Stimulated activated memory B cell treated with anti-CD40 and anti-IgM and Interleukin-4, amounts not matched to agents 10 μg/mL and 1 μg/mL and 100 μg/mL, for 72 hours (primary cell): ENCODE measurements at regions not wholly inside any gene's neighbourhood (a gene's known extent, or its start where the extent isn't known, plus 50 kb on each side); places are given as distances from the start of the nearest gene placed in this dataset.
"Not testable (repeated sequence)": the region's sequence is repeated elsewhere in the genome, so short reads cannot be mapped to it uniquely, and the experiment has no call there.

ENCODE experiments used
- ATAC-seq: fragments of 150-1000 bp; cut with Tn5 transposase; 2 replicates; pipeline ENCODE4 v1.10.0; 2021
- H3K27ac Mint-ChIP-seq: one replicate; pipeline ENCODE4 v1.8.0; 2022; ENCODE audit warnings: mild to moderate bottlenecking, mixed read lengths
- H3K27me3 Mint-ChIP-seq: one replicate; pipeline ENCODE4 v1.8.0; 2022; ENCODE audit warnings: mixed read lengths
- H3K36me3 Mint-ChIP-seq: one replicate; pipeline ENCODE4 v1.8.0; 2022; ENCODE audit warnings: mixed read lengths
- H3K4me1 Mint-ChIP-seq: one replicate; pipeline ENCODE4 v1.8.0; 2022; ENCODE audit warnings: mixed read lengths
- H3K4me3 Mint-ChIP-seq: one replicate; pipeline ENCODE4 v1.8.0; 2022; ENCODE audit warnings: mild to moderate bottlenecking, moderate library complexity, mixed read lengths
- H3K9me3 Mint-ChIP-seq: one replicate; pipeline ENCODE4 v1.8.0; 2022; ENCODE audit warnings: mixed read lengths

- Mint-ChIP-seq H3K4me3 (no peak overlapping the region), H3K4me1 (no peaks in the 10 kb centered on the region), H3K9me3 (peaks cover 6% of the 10 kb centered on the region), H3K27me3 (no peaks in the 10 kb centered on the region), H3K36me3 (no peaks in the 10 kb centered on the region), H3K27ac (no peak overlapping the region)
- no peak for ATAC-seq
Measured at GRCh38 chr15:30030345-30030744, 52.4 kb upstream of the GOLGA8J start.

- Mint-ChIP-seq H3K9me3 (no peaks in the 10 kb centered on the region), H3K36me3 (no peaks in the 10 kb centered on the region), H3K4me3 (no peak overlapping the region), H3K27ac (no peak overlapping the region), H3K27me3 (peaks cover 35% of the 10 kb centered on the region), H3K4me1 (no peaks in the 10 kb centered on the region)
- no peak for ATAC-seq
Measured at GRCh38 chr15:30023798-30024295, 58.9 kb upstream of the GOLGA8J start.

GRCh38 chr15:30010746-30011145 lies 72.0 kb upstream of the GOLGA8J start:
- Mint-ChIP-seq H3K27me3 (no peaks in the 10 kb centered on the region), H3K36me3 (no peaks in the 10 kb centered on the region), H3K4me3 (no peak overlapping the region), H3K27ac (no peak overlapping the region), H3K4me1 (no peaks in the 10 kb centered on the region), H3K9me3 (peaks cover 2% of the 10 kb centered on the region)
- ATAC-seq: no peak

GRCh38 chr15:30008156-30008555 lies 74.6 kb upstream of the GOLGA8J start:
- no peak overlapping the region for H3K27ac Mint-ChIP-seq
- H3K36me3 Mint-ChIP-seq: no peaks in the 10 kb centered on the region
- no peaks in the 10 kb centered on the region for H3K4me1 Mint-ChIP-seq
- no peak for ATAC-seq
- H3K27me3 Mint-ChIP-seq: no peaks in the 10 kb centered on the region
- peaks cover 2% of the 10 kb centered on the region for H3K9me3 Mint-ChIP-seq
- no peak overlapping the region for H3K4me3 Mint-ChIP-seq

DNA sequence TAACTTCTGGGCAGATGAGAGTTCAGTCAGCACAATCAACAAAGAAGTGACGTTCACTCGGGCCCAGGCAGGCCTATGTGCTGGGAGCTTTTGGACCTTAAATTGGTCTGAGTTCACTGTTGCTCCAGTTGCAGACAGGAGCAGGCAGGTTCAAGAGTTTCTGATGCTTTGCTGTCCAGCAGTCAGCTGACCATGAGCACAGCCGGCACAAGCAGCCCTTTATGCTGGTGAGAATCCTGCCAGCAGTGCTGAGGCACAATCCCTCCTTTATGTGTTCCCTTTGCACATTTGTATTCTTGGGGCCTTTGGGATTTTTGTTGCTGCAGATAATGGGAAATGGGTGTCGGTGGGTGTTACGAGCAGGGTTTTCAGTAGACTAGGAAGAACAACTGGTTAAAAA lies 81.2 kb upstream of the GOLGA8J start:
- Mint-ChIP-seq H3K4me1 (no peaks in the 10 kb centered on the region), H3K27me3 (no peaks in the 10 kb centered on the region), H3K9me3 (peaks cover 4% of the 10 kb centered on the region), H3K4me3 (no peak overlapping the region), H3K36me3 (no peaks in the 10 kb centered on the region), H3K27ac (no peak overlapping the region)
- no peak for ATAC-seq

GRCh38 chr15:29998033-29998432 lies 84.7 kb upstream of the GOLGA8J start:
- ATAC-seq: no peak
- peaks cover 4% of the 10 kb centered on the region for H3K9me3 Mint-ChIP-seq
- no peaks in the 10 kb centered on the region for H3K36me3 Mint-ChIP-seq
- H3K4me3 Mint-ChIP-seq: no peak overlapping the region
- H3K27ac Mint-ChIP-seq: no peak overlapping the region
- H3K4me1 Mint-ChIP-seq: no peaks in the 10 kb centered on the region
- H3K27me3 Mint-ChIP-seq: peaks cover 8% of the 10 kb centered on the region

- Mint-ChIP-seq H3K4me1 (no peaks in the 10 kb centered on the region), H3K27ac (no peak overlapping the region), H3K4me3 (no peak overlapping the region), H3K27me3 (peaks cover 8% of the 10 kb centered on the region), H3K36me3 (no peaks in the 10 kb centered on the region), H3K9me3 (peaks cover 4% of the 10 kb centered on the region)
- no peak for ATAC-seq
Measured at GRCh38 chr15:29997499-29997898, 85.3 kb upstream of the GOLGA8J start.

DNA sequence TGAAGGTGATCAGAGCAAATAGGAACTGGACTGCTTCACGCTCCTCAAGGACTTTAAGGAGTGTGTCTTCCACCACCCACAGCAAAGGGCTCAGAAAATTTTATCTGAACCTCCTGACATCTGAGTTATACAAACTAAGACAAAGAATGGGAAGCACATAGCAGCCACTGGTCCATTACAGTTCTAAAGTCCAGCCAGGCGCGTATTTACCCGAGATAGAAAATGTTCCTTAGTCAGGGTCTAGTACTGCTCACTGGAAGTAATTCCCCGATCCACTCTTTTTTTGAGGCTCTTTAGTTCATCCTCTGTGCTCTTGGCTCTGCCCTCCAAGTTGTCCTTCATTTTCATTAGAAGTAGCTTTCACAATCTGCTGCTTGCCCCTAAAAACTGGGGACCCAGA lies 88.5 kb upstream of the GOLGA8J start:
- no peak for ATAC-seq
- H3K4me1 Mint-ChIP-seq: no peaks in the 10 kb centered on the region
- no peaks in the 10 kb centered on the region for H3K36me3 Mint-ChIP-seq
- no peaks in the 10 kb centered on the region for H3K9me3 Mint-ChIP-seq
- peaks cover 8% of the 10 kb centered on the region for H3K27me3 Mint-ChIP-seq
- no peak overlapping the region for H3K4me3 Mint-ChIP-seq
- no peak overlapping the region for H3K27ac Mint-ChIP-seq

DNA sequence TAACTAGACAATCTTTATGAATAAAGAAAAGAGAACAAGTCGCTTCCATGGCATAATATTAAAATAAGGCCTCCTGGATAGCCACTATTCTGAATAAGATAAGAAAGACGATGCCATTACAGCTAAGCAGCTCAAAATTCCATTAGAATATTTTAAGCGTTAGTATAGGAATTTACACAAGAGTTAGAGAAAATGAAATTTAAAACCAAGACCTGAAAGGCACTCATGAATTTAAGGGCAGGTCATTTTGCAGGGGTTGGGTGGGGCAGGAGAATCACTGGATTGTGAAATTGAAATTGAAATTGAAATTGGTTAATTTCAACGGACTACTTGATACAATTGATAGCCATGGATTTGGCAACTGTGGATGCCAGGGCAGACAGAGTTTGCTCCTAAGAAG lies 91.8 kb upstream of the GOLGA8J start:
- peaks cover 3% of the 10 kb centered on the region for H3K9me3 Mint-ChIP-seq
- no peaks in the 10 kb centered on the region for H3K4me1 Mint-ChIP-seq
- no peak overlapping the region for H3K27ac Mint-ChIP-seq
- no peaks in the 10 kb centered on the region for H3K36me3 Mint-ChIP-seq
- no peak for ATAC-seq
- no peak overlapping the region for H3K4me3 Mint-ChIP-seq
- H3K27me3 Mint-ChIP-seq: peaks cover 8% of the 10 kb centered on the region

DNA sequence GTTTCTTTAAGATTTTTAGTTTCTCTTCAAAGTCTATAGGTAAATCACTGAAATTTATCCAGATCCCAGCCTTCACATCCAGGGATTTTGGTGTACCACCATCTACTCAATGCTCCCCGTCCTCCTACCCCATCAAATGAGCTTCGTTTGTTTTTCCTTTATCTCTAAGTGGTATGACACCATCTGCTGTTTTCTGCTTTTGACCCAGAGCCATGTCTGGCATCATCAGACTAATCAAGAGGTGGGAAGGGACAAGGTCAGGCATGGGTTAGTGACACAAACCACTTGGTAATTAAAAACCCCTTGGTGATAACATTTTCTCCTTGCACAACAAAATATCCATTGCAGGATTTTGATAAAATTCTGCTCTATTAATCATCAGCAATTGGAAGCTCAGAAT lies 92.7 kb upstream of the GOLGA8J start:
- H3K36me3 Mint-ChIP-seq: no peaks in the 10 kb centered on the region
- no peaks in the 10 kb centered on the region for H3K4me1 Mint-ChIP-seq
- peaks cover 8% of the 10 kb centered on the region for H3K27me3 Mint-ChIP-seq
- no peak for ATAC-seq
- H3K9me3 Mint-ChIP-seq: peaks cover 3% of the 10 kb centered on the region
- H3K4me3 Mint-ChIP-seq: no peak overlapping the region
- no peak overlapping the region for H3K27ac Mint-ChIP-seq

- Mint-ChIP-seq H3K27ac (no peak overlapping the region), H3K9me3 (peaks cover 3% of the 10 kb centered on the region), H3K27me3 (peaks cover 3% of the 10 kb centered on the region), H3K4me1 (no peaks in the 10 kb centered on the region), H3K4me3 (no peak overlapping the region), H3K36me3 (no peaks in the 10 kb centered on the region)
- no peak for ATAC-seq
Measured at GRCh38 chr15:29988701-29989100, 94.1 kb upstream of the GOLGA8J start.

DNA sequence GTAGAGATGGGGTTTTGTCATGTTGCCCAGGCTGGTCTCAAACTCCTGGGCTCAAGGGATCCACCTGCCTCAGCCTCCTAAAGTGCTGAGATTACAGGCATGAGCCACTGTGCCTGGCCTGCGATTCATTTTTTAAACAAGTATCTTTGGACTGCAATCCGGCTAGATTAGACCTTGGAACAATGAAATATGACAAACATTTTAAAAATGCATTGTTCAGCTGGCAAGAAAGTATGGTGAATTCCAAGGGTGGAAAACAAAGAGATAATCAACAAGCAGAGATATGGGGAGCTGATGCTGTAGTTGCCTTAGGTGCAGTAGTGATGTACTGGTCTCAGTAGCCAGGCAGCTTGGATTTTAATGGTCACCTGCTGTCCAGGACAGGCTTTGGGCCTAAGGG lies 95.8 kb upstream of the GOLGA8J start:
- peaks cover 3% of the 10 kb centered on the region for H3K9me3 Mint-ChIP-seq
- no peaks in the 10 kb centered on the region for H3K36me3 Mint-ChIP-seq
- no peaks in the 10 kb centered on the region for H3K4me1 Mint-ChIP-seq
- H3K4me3 Mint-ChIP-seq: no peak overlapping the region
- ATAC-seq: no peak
- no peak overlapping the region for H3K27ac Mint-ChIP-seq
- H3K27me3 Mint-ChIP-seq: no peaks in the 10 kb centered on the region

GRCh38 chr15:29978411-29979382 lies 104.1 kb upstream of the GOLGA8J start:
- no peak for ATAC-seq
- H3K27ac Mint-ChIP-seq: no peak overlapping the region
- peaks cover 13% of the 10 kb centered on the region for H3K9me3 Mint-ChIP-seq
- H3K4me1 Mint-ChIP-seq: no peaks in the 10 kb centered on the region
- H3K4me3 Mint-ChIP-seq: no peak overlapping the region
- H3K27me3 Mint-ChIP-seq: peaks cover 9% of the 10 kb centered on the region
- H3K36me3 Mint-ChIP-seq: no peaks in the 10 kb centered on the region

- Mint-ChIP-seq H3K27me3 (peaks cover 29% of the 10 kb centered on the region), H3K9me3 (peaks cover 19% of the 10 kb centered on the region)
- not testable (repeated sequence) for H3K4me3 Mint-ChIP-seq, H3K4me1 Mint-ChIP-seq, ATAC-seq, H3K27ac Mint-ChIP-seq, H3K36me3 Mint-ChIP-seq
Measured at GRCh38 chr15:29974056-29974455, 108.7 kb upstream of the GOLGA8J start.

GRCh38 chr15:29972051-29972450 lies 110.7 kb upstream of the GOLGA8J start:
- Mint-ChIP-seq H3K36me3 (no peaks in the 10 kb centered on the region), H3K27me3 (peaks cover 35% of the 10 kb centered on the region), H3K4me3 (no peak overlapping the region), H3K9me3 (peaks cover 15% of the 10 kb centered on the region), H3K4me1 (no peaks in the 10 kb centered on the region), H3K27ac (no peak overlapping the region)
- ATAC-seq: no peak

GRCh38 chr15:29970402-29970695 lies 112.4 kb upstream of the GOLGA8J start:
- H3K4me3 Mint-ChIP-seq: no peak overlapping the region
- peaks cover 12% of the 10 kb centered on the region for H3K9me3 Mint-ChIP-seq
- ATAC-seq: no peak
- H3K36me3 Mint-ChIP-seq: no peaks in the 10 kb centered on the region
- no peaks in the 10 kb centered on the region for H3K4me1 Mint-ChIP-seq
- no peak overlapping the region for H3K27ac Mint-ChIP-seq
- peaks cover 37% of the 10 kb centered on the region for H3K27me3 Mint-ChIP-seq
